Retinal pigment epithelial cell (primary cell): ENCODE measurements at regions not wholly inside any gene's neighbourhood (a gene's known extent, or its start where the extent isn't known, plus 50 kb on each side); places are given as distances from the start of the nearest gene placed in this dataset.

ENCODE experiments used
- DNase-seq: peaks from one replicate; pipeline ENCODE4 v3.0.0-alpha.2; 2010; ENCODE audit warnings: low read depth
- H3K4me3 ChIP-seq: 2 replicates; pipeline ENCODE4 v1.5.1; 2011; ENCODE audit warnings: mild to moderate bottlenecking, low read length, control low read depth, moderate library complexity
- TF ChIP-seq, protein P1 (sequence below): conservative IDR thresholded peaks from 2 replicates; pipeline ENCODE4 v1.5.1; 2011; ENCODE audit warnings: low read depth, low read length, control low read depth, inconsistent platforms

- TF ChIP-seq, protein P1, sequence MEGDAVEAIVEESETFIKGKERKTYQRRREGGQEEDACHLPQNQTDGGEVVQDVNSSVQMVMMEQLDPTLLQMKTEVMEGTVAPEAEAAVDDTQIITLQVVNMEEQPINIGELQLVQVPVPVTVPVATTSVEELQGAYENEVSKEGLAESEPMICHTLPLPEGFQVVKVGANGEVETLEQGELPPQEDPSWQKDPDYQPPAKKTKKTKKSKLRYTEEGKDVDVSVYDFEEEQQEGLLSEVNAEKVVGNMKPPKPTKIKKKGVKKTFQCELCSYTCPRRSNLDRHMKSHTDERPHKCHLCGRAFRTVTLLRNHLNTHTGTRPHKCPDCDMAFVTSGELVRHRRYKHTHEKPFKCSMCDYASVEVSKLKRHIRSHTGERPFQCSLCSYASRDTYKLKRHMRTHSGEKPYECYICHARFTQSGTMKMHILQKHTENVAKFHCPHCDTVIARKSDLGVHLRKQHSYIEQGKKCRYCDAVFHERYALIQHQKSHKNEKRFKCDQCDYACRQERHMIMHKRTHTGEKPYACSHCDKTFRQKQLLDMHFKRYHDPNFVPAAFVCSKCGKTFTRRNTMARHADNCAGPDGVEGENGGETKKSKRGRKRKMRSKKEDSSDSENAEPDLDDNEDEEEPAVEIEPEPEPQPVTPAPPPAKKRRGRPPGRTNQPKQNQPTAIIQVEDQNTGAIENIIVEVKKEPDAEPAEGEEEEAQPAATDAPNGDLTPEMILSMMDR, result no peak
- DNase-seq, result no peak
Observed at GRCh38 chr4:142922720-142923119, 76.6 kb upstream of the INPP4B start.

DNA sequence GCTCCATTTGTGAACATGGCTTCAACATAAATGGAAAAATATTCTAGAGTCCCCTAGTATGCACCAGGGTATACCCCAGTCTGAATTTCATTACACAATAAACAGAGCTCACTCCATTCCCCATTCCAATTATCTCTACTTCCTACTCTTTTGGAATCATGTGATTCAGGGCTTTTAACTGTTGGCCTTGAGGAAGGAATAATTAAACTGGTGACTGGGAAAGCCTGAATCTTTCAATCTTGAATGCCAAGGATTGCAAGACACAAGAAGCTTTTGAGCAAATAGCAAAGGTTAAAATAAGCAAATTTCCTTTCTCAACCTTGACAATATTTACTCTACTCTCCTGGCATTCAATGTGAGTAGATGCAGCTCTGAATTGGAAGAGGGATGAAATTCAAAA is 77.5 kb upstream of the INPP4B start:
- DNase-seq, result no peak
- TF ChIP-seq, protein P1, result no peak
- H3K4me3 ChIP-seq, result no peak overlapping the region

More at GRCh38 chr4:142922720-142923119, 76.6 kb upstream of the INPP4B start:
- H3K4me3 ChIP-seq, result no peak overlapping the region

DNA sequence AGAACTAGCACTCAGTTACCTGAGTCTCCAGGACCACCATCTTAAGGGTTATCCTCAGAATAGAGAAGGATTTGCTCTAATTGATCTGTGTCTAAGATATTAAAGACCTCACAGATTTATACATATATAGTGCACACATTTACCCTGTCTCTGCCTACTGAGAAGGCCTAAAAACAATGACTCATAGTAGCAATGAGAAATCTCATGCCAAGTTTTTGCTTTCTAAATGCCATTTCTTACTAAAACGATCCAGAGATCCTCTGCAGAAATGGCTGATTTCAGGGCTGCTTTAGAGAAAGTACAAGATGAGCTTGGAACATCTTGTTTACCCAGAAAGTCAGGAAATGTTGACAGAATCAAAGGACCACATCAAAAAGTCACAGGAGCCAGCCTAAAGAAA is 79.1 kb upstream of the INPP4B start:
- no peak for DNase-seq
- H3K4me3 ChIP-seq, result no peak overlapping the region
- TF ChIP-seq, protein P1, result no peak

DNA sequence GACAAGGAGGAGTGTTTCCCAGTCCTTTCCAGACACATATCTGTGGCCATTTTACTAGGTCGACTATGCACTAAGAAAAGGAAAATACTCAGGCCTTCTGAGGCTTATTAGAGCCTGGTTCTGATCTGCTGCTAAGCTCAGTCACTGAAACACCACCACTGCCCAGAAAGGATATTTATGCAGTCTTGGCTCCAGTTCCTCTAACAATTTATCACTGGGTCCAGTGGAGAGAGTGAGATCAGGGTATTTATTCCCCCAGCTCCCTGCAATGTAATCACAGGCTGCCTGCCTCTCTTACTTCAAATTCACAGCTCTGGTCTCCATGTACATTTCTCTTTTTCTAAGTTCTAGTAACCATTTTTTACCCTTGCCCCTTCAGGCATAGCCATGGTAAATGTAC is 81.6 kb upstream of the INPP4B start:
- TF ChIP-seq, protein P1, result no peak
- DNase-seq, result no peak
- no peak overlapping the region for H3K4me3 ChIP-seq

GRCh38 chr4:142929526-142929925 is 83.4 kb upstream of the INPP4B start:
- TF ChIP-seq, protein P1, result no peak
- no peak for DNase-seq
- no peak overlapping the region for H3K4me3 ChIP-seq

GRCh38 chr4:142933207-142933606 is 87.1 kb upstream of the INPP4B start:
- TF ChIP-seq, protein P1, result no peak
- H3K4me3 ChIP-seq, result no peak overlapping the region
- no peak for DNase-seq

GRCh38 chr4:142940425-142941330 is 94.6 kb upstream of the INPP4B start:
- H3K4me3 ChIP-seq, result no peak overlapping the region
- TF ChIP-seq, protein P1, result no peak
- DNase-seq, result no peak
